Jurkat, Clone E6-1 (cell line): ENCODE measurements at regions not wholly inside any gene's neighbourhood (a gene's known extent, or its start where the extent isn't known, plus 50 kb on each side); places are given as distances from the start of the nearest gene placed in this dataset.

Source experiments
- DNase-seq: peaks from one replicate; pipeline ENCODE4 v3.0.0-alpha.2; 2011; ENCODE audit warnings: low read depth, low spot score
- H3K4me3 ChIP-seq: 2 replicates; pipeline ENCODE4 v1.5.1; 2011; ENCODE audit warnings: mild to moderate bottlenecking, low read length, control low read depth, moderate library complexity

DNA sequence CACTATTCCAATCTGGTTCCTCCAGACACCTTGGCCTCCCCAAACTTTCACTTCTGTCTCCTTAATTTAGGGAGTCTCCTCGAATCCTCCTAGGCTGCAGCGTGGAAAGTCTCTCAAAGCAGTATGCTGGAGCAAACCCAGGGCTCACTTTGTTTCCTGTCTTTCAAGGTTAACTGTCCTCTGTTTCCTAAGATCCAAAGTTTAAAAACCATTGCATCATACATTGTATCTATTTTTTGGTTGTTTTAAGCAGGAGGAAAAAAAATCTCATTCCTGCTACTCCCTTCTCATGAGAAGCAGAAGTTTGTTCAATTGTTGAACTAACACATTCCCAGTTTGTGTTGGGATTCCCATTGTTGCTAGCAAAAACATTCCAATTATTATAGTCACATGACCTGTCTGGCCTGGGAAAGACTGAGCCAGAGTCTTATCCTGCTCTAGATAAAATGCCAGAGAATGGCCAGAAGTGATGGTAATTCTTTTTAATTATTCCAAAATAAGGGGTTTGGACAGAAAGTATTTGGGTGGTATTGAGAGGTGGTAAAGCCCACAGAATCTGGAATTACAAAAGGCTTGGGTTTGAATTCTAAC, 67.3 kb downstream of the HSPB8 start:
- no peak for DNase-seq

DNA sequence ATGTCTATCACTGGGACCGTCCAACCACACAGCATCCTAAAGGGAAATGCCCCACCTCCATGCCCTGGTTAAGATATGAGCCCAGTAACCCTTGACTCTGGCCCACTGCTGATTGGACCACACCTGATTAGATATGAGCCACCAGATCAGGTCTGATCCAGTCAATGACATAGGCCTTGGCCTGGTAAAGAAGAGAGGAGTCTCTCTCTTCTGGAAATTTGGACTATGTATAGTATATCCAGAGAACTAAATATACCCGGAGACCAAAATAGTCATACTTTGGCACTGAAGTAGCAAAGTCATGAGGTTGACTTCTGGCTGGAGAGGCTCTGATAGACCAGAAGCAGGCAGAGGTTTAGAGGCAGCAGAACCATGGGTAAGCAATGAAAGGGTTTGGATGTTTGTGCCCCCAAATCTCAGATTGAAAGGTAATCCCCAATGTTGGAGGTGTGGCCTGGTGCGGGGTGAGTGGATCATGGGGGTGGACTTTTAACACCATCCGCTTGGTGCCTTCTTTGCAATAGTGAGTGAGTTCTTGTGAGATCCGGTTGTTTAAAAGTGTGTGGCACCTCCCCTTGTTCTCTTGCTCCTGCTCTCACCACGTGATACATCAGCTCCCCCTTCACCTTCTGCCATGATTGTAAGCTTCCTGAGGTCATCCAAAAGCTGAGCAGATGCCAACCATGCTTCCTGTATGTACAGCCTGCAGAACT, 68.4 kb downstream of the HSPB8 start:
- no peak for DNase-seq
- H3K4me3 ChIP-seq = no peak overlapping the region

More for the DNA sequence above, 67.3 kb downstream of the HSPB8 start:
- no peak overlapping the region for H3K4me3 ChIP-seq

DNA sequence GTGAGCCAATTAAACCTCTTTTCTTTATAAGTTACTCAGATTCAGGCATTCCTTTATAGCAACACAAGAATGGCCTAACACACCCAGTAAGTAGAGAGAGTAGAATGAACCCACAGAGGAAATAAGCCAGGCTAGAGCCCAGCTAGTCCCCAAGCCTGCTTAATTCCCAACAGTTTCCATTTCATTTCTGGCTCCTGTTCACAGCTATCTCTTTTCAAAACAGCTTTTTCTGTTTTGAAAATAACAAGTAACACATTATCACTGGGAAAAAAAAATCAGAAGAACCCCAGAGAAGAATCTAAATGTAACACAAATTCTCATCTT, 69.0 kb downstream of the HSPB8 start:
- H3K4me3 ChIP-seq = no peak overlapping the region
- DNase-seq = no peak

DNA sequence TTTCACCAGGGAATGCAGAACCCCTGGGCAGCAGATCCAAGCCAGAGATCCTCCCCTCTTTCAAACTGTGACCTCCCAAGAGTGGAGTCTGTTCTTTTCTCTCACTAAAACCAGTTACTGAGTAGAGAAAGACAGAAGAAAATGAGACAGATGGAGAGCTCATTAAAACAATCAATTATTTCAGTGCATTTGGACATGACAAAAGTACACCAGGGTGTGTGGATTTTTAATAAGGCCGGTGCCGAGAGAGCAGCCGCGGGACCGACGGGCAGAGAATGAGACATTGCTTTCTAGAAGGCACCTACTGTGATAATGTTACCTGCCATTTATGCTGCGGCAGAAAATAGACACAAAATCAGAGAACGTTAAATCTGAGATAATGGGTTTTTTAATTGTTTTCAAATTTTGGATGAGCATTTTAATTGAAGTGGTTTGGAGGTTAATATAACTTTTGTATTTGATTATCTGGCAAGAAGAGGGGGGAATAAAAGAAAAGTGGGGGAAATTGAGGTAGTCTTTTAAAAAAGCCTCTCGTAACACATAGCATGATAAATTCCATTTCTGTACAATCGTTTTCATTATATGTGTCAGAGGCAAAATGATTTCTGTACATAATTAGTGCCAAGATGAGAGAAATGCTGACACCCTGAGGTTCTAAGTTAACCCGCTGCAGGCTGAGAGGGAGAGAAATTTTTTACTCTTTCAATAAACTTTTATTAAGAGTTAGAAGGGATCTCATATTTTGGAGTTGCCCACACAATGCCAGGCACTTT, 70.8 kb downstream of the HSPB8 start:
- no peak for DNase-seq
- H3K4me3 ChIP-seq = no peak overlapping the region

DNA sequence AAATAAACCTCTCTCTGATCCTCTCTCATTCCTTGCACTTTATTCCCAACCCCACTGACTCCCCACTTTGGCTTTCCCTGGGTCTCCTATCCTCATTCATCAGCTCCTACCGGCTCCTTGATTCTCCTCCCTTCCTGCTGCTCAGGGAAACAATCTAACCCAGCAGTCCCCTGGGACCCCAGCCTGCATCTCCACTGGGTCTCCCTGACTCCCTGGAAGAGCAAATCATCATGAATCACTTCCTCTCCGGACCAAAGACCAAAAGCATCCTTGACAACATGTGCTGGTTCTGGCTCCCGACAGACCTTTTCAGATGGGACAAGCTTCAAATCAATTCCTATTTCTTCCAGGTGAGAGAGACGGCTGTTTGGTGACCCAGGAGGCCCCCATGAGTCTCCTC, 76.6 kb downstream of the HSPB8 start:
- H3K4me3 ChIP-seq = no peak overlapping the region
- DNase-seq = no peak

DNA sequence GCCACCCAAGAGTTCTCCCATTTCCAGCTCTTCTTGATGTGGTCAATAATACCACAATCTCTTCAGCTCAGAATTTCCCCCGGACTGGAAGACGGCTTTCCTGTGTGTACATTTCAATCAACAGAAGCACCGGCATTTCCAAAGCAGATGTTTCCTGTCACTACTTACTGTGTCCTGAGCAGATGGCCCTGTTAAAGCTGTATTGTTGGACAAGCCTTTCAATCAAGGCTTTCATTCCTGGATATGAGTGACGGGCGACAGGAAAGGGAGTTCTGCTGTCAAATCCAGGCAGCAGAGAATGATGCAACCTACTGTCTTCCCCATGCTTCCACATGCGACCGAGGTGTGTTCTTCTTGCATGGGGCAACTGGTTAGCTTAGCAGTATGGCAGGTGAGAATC, 76.4 kb upstream of the CCDC60 start:
- peak; percentile 25 for DNase-seq

DNA sequence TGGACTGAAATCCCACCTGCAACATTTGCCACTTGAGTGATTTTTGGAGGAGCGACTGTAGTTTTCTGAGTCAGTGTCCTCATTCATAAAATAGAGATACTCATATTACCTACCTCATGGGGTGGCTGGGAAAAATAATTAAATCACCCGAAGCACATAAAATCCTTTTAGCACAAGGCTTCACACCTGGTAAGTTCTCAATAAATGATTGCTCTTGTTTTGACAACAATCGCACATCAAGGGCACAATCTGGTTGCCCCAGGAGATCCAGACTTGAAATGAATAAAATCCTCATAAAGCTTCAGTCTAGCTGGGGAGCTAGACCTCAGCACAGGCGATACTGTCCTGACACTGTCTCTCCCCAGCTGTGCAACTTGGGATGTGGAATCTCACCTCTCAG, 76.0 kb upstream of the CCDC60 start:
- no peak for DNase-seq
- H3K4me3 ChIP-seq = no peak overlapping the region

More for the DNA sequence above, 76.4 kb upstream of the CCDC60 start:
- H3K4me3 ChIP-seq = no peak overlapping the region

DNA sequence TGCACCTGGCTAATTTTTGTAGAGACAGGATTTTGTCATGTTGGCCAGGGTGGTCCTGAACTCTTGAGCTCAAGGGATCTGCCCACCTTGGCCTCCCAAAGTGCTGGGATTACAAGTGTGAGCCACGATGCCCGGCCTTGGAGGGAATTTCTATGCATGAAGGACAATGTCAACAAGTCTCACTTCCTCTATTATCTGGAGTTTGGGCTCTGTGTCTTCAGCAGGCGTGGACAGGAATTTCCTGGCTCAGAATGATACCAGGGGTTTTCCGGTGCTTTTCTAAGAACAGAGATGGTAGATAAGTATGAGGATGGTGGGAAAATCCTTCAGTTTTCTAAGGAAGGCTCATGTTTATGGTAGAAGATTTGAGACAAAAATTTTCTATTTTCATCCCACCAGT, 75.0 kb upstream of the CCDC60 start:
- no peak overlapping the region for H3K4me3 ChIP-seq

DNA sequence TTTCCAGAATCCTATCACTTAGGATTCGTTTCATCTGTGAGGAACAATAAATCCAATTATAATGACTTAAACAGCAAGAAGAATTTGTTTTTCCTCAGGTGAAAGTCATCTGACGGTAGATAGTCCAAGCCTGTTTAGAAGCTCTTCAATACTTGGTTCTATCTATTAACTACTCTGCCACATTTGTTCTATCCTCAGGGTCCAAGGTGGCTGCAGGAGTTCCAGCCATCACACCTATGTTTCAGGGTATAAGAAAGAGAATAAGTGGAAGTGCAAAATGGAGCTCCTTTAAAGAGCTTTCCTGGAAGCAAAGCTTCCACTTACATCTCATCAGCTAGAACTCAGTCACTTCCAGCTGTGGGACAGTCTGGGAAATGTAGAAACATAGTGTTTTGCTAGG, 72.1 kb upstream of the CCDC60 start:
- no peak for DNase-seq
- H3K4me3 ChIP-seq = no peak overlapping the region

More for the DNA sequence above, 75.0 kb upstream of the CCDC60 start:
- no peak for DNase-seq

DNA sequence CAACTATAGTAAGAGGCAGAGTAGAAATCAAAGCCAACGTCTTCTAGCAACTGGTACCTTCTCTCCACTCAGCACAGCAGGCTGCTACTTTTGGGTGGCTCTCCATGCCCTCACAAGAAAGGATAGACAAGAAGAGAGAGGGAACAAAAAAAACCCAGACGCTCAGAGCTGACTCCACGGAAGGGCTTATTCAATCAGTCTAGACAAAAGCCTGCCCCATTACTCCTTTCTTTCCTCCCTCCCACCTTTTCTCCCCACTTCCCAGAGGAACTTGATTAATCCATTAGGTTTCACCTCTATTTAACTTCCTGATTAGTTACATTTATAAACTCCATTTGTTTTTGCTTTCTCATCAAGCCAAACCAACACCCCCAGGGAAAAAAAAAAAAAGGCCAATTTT, 71.1 kb upstream of the CCDC60 start:
- DNase-seq = no peak
- H3K4me3 ChIP-seq = no peak overlapping the region

DNA sequence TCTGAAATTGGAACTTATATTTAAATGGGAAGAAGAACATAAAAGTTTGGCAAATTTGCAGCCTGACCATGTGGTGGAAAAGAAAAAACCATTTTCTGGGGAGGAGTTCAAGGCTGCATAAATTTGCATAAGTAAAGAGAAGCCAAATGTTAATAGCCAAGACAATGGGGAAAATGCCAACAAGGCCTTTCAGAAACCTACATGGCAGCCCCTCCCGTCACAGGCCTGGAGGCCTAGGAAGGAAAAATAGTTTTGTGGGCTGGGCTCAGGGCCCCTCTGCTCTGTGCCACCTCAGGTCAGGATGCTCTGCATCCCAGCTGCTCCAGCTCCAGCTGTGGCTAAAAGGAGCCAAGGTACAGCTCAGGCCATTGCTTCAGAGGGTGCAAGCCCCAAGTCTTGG, 67.6 kb upstream of the CCDC60 start:
- no peak for DNase-seq
- H3K4me3 ChIP-seq = no peak overlapping the region

DNA sequence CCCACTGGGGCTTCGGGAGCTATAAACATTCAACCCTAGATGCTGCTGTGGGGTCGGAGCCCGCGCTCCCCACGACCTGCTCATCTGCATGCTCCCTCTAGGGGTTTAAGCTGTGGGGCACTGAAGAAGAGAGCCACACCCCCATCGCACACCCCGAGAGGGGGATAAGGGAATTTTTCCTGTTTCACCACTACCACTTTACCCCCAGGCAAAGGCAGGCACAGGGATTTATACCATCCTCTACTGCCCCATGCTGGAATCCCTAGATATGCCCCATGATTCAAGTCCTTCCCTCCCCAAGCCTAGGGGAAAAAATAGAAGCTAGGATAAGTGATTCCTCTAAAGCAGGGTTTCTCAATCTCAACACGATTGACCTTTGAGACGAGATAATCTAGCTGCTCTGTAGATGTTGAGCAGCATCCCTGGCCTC, 59.9 kb upstream of the CCDC60 start:
- no peak for DNase-seq
- no peak overlapping the region for H3K4me3 ChIP-seq

DNA sequence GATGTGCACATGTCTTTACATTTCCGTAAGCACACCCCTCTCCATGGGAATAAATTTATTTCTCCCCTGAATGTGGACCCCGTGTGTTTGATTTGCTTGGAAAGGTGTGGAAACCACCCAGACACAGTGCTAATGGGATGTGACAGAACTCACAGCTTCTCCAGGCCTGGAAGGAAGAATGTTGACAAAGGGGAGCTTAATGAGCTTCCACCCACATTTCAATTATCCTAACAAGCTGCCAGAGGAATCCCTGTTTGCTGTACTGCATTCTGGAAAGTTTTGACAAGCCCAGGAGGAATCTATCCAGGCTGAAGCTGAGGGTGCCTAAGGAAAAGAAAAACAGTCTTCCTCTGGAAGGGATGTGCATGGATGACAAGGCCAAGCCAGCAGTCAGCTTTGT, 51.2 kb upstream of the CCDC60 start:
- DNase-seq = no peak
- H3K4me3 ChIP-seq = no peak overlapping the region
